SJCRH30 (cell line): ENCODE measurements at regions not wholly inside any gene's neighbourhood (a gene's known extent, or its start where the extent isn't known, plus 50 kb on each side); places are given as distances from the start of the nearest gene placed in this dataset.

Experiments
- DNase-seq, 2 experiments: peaks; one replicate each; pipeline ENCODE4 v3.0.0-alpha.2; 2015 to 2020
- H3K27ac ChIP-seq: fragments of 250-450 bp; sonication (Bioruptor Pico); 2 replicates; pipeline ENCODE4 v1.5.1; 2020; ENCODE audit warnings: mild to moderate bottlenecking, moderate library complexity
- H3K27me3 ChIP-seq: fragments of 250-450 bp; sonication (Bioruptor Pico); 2 replicates; pipeline ENCODE4 v1.5.1; 2020; ENCODE audit warnings: mild to moderate bottlenecking, moderate library complexity
- H3K36me3 ChIP-seq: fragments of 250-450 bp; sonication (Bioruptor Pico); 2 replicates; pipeline ENCODE4 v1.5.1; 2020; ENCODE audit warnings: mild to moderate bottlenecking, moderate library complexity
- H3K4me1 ChIP-seq: fragments of 250-450 bp; sonication (Bioruptor Pico); 2 replicates; pipeline ENCODE4 v1.5.1; 2020; ENCODE audit warnings: mild to moderate bottlenecking, moderate library complexity
- H3K4me3 ChIP-seq: fragments of 250-450 bp; sonication (Bioruptor Pico); 2 replicates; pipeline ENCODE4 v1.5.1; 2020; ENCODE audit warnings: mild to moderate bottlenecking, moderate library complexity
- H3K9me3 ChIP-seq: fragments of 250-450 bp; sonication (Bioruptor Pico); replicated peaks from 2 replicates; pipeline ENCODE4 v1.5.1; 2020; ENCODE audit warnings: mild to moderate bottlenecking, moderate library complexity

DNA sequence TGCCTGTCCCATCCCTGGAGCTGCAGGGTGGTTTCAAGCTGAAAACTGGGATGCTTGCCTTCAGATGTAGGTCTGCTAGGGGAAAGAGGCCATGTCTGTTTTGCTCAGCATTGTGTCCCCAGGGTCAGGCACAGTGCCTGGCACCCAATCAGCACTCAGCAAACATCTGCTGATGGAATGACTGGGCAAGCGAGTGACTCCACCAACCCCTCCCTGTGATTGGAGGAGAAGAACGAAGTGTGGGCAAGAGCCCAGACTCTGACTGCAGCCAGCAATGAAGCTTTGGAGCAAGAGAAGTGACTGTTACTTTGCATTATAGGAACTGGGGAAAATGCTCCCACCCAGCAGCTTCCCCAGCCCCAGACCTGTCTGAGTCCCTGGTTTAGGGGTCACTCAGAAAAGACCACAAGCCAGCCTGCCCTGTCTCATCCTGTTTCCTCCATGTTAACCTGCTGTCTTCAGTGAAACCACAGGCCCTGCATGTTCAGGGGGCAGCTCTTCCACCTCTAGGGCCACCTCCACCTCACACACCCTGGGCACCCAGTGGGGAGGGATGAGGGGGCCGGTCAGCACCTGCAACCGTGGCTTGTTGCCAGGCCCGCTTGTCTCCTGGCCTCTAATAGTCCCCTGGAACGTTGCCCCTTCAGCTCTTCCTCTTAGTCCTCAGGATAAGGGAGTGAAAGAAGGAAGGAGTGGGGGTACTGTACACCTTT lies 147.4 kb downstream of the TRIM29 start:
- no peak overlapping the region for H3K4me3 ChIP-seq
- no peak for DNase-seq
- H3K27me3 ChIP-seq, result no peaks in the 10 kb centered on the region
- no peaks in the 10 kb centered on the region for H3K36me3 ChIP-seq
- no peaks in the 10 kb centered on the region for H3K9me3 ChIP-seq
- H3K4me1 ChIP-seq, result no peaks in the 10 kb centered on the region
- H3K27ac ChIP-seq, result no peak overlapping the region

DNA sequence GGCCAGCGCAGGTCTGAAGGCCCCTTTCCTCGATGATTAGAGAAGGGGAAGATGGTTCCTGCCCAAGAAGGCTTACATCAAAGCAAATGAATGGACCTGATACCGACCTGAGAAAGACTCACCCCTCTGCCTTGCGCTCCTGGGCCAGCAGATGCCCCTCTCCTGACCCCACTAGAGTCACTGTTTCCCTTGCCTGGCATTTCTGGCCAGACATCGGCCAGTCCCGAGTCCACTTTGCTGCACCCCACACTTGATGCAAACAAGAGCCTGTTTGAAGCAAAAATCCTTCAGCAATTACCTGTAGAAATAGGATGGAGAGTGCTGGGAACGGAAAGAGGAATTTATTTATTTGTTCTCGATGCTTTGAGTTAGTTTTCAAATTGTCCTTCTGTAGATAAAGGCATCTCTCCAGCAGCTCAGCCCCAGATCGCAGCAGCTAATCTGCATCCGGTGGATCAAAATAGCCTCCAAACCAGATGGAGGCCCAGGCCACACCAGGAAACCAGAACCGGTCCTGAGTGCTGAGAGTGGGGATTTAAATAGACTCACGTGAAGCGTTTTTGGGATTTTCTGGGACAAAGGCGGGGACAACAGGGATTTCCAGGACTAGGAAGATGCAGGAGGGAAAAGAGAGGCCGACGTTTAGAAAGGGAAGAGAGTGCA lies 148.6 kb downstream of the TRIM29 start:
- DNase-seq, result no peak
- no peaks in the 10 kb centered on the region for H3K4me1 ChIP-seq
- no peak overlapping the region for H3K4me3 ChIP-seq
- H3K9me3 ChIP-seq, result no peaks in the 10 kb centered on the region
- H3K36me3 ChIP-seq, result no peaks in the 10 kb centered on the region
- H3K27me3 ChIP-seq, result no peaks in the 10 kb centered on the region
- H3K27ac ChIP-seq, result no peak overlapping the region

- no peak for DNase-seq
- no peaks in the 10 kb centered on the region for H3K4me1 ChIP-seq
Measured at GRCh38 chr11:119985551-119985950, 152.4 kb downstream of the TRIM29 start.

GRCh38 chr11:119983816-119984215 lies 154.1 kb downstream of the TRIM29 start:
- no peaks in the 10 kb centered on the region for H3K36me3 ChIP-seq
- H3K4me1 ChIP-seq, result no peaks in the 10 kb centered on the region
- H3K9me3 ChIP-seq, result no peaks in the 10 kb centered on the region
- H3K27me3 ChIP-seq, result no peaks in the 10 kb centered on the region
- H3K4me3 ChIP-seq, result no peak overlapping the region
- DNase-seq, result no peak
- H3K27ac ChIP-seq, result no peak overlapping the region

More at GRCh38 chr11:119985551-119985950, 152.4 kb downstream of the TRIM29 start:
- no peaks in the 10 kb centered on the region for H3K27me3 ChIP-seq
- no peaks in the 10 kb centered on the region for H3K36me3 ChIP-seq
- no peaks in the 10 kb centered on the region for H3K9me3 ChIP-seq
- H3K4me3 ChIP-seq, result no peak overlapping the region
- no peak overlapping the region for H3K27ac ChIP-seq

- DNase-seq, result no peak
- H3K9me3 ChIP-seq, result no peaks in the 10 kb centered on the region
- no peak overlapping the region for H3K27ac ChIP-seq
- H3K4me3 ChIP-seq, result no peak overlapping the region
- no peaks in the 10 kb centered on the region for H3K27me3 ChIP-seq
- no peaks in the 10 kb centered on the region for H3K36me3 ChIP-seq
- no peaks in the 10 kb centered on the region for H3K4me1 ChIP-seq
Measured at GRCh38 chr11:119983240-119983732, 154.6 kb downstream of the TRIM29 start.

- H3K27me3 ChIP-seq, result no peaks in the 10 kb centered on the region
- H3K4me1 ChIP-seq, result no peaks in the 10 kb centered on the region
- H3K9me3 ChIP-seq, result no peaks in the 10 kb centered on the region
- H3K4me3 ChIP-seq, result no peak overlapping the region
- H3K36me3 ChIP-seq, result no peaks in the 10 kb centered on the region
- no peak for DNase-seq
- no peak overlapping the region for H3K27ac ChIP-seq
Measured at GRCh38 chr11:119982517-119983239, 155.2 kb downstream of the TRIM29 start.

GRCh38 chr11:119980431-119980830 lies 157.5 kb downstream of the TRIM29 start:
- Histone ChIP-seq H3K27me3 (no peaks in the 10 kb centered on the region), H3K4me1 (no peaks in the 10 kb centered on the region), H3K9me3 (no peaks in the 10 kb centered on the region), H3K4me3 (no peak overlapping the region), H3K36me3 (no peaks in the 10 kb centered on the region), H3K27ac (no peak overlapping the region)
- no peak for DNase-seq

DNA sequence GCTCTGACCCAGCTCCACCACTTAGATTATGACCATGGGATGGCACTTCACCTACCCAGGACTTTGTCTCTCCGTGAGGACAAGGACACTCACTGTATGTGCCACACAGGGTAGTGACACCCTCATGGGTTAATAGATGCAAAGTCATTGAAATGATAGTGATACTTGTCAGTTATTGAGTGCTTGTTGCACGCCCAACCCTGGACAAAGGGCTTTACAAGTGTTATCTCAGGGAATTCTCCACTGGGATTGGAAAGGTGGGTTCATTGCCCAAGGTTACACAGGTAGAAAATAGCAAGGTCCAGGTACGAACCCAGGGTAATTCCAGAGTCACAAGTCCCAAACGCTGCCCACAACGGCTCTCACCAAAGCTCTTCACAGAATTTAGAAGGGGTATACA lies 158.2 kb downstream of the TRIM29 start:
- no peaks in the 10 kb centered on the region for H3K9me3 ChIP-seq
- H3K4me3 ChIP-seq, result no peak overlapping the region
- H3K27ac ChIP-seq, result no peak overlapping the region
- H3K36me3 ChIP-seq, result no peaks in the 10 kb centered on the region
- no peaks in the 10 kb centered on the region for H3K4me1 ChIP-seq
- no peak for DNase-seq
- no peaks in the 10 kb centered on the region for H3K27me3 ChIP-seq

DNA sequence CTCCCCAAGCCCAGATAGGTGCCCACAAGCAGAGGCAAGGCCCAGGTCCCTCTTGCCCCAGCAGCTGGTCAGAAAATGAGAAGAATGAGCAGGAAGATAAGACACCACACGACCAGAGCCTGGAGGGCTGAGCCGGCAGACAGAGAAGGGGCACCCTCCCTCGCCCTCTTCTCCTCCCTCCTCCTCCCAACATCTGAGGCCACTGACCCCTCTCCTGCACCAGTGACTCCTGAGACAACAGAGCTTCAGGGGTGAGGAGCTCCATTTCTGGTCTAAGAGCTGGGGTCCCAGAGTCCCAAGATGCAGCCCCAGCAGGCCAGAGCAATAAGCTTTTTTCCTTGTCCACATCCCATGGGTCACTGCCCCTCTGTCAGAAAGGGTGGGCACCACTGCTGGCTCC lies 159.2 kb downstream of the TRIM29 start:
- no peaks in the 10 kb centered on the region for H3K9me3 ChIP-seq
- H3K4me1 ChIP-seq, result no peaks in the 10 kb centered on the region
- no peak overlapping the region for H3K4me3 ChIP-seq
- DNase-seq, result no peak
- H3K27ac ChIP-seq, result no peak overlapping the region
- H3K27me3 ChIP-seq, result no peaks in the 10 kb centered on the region
- no peaks in the 10 kb centered on the region for H3K36me3 ChIP-seq

DNA sequence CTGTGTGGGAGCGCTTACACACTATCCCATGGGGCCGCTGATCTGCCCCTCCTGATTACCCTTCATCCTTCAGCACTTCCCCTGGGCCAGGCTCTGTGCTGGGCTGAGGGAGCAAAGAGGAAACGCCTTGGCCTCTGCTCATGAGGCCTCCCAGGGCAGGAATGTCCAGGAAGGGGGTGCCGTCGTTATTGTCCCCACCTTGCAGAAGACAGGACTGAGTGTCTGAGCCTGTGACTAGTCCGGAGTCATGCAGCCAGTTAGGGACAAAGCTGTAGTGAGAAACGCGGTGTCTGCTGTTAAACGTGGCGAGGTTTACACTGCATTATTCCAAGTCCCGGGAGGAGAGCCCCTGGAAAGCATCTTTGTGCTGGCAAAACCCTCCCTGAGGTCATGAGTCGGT lies 160.0 kb downstream of the TRIM29 start:
- Histone ChIP-seq H3K4me3 (no peak overlapping the region), H3K27me3 (no peaks in the 10 kb centered on the region), H3K9me3 (no peaks in the 10 kb centered on the region), H3K27ac (no peak overlapping the region), H3K4me1 (no peaks in the 10 kb centered on the region), H3K36me3 (no peaks in the 10 kb centered on the region)
- no peak for DNase-seq

DNA sequence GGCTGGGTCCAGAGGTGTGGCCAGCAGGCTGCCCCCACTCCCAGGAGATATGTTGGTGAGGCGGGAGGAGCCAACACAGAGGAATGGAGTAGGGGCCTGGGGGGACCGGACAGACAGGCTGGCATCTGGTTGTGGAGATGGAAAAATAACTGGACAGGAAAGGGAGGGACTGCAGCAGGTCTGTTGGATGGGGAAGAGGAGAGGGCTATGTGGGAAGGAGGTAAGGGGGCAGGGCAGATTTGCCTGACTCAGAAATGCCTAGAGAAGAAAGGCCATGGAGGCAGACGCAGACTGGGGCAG lies 160.4 kb downstream of the TRIM29 start:
- no peaks in the 10 kb centered on the region for H3K4me1 ChIP-seq
- no peak for DNase-seq
- no peak overlapping the region for H3K27ac ChIP-seq
- no peaks in the 10 kb centered on the region for H3K9me3 ChIP-seq
- H3K36me3 ChIP-seq, result no peaks in the 10 kb centered on the region
- no peaks in the 10 kb centered on the region for H3K27me3 ChIP-seq
- no peak overlapping the region for H3K4me3 ChIP-seq

- H3K27me3 ChIP-seq, result no peaks in the 10 kb centered on the region
- DNase-seq, result no peak
- no peaks in the 10 kb centered on the region for H3K36me3 ChIP-seq
- H3K4me3 ChIP-seq, result no peak overlapping the region
- H3K9me3 ChIP-seq, result no peaks in the 10 kb centered on the region
- H3K27ac ChIP-seq, result no peak overlapping the region
- no peaks in the 10 kb centered on the region for H3K4me1 ChIP-seq
Measured at GRCh38 chr11:119976805-119977560, 160.9 kb downstream of the TRIM29 start.

DNA sequence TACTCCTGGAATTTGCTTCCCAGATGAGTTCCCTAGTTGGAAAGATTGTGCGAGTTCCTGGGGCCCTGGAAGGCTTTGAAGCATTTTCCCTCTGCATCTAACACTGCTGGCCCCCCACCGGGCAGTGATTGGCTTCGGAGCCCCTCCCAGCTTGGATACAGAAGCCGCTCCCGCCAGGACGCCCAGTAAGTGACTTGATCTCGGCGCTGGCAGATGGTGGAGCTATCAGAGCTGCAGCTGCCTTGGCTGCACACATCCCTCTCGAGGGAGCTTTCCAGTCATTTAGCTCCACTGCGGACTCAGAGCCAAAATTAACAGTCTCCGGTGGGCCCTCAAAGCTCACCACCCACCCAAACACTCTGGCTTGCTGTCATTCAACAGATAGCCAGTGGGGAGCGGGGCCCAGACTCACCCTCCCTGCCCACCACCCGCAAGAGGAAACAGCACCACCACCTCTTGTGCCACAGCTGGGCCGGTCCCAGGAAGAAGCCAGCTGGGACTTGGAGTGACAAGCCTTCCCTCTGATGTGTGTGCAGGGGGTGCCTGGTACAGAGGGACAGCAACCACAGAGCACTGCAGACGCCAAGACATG lies 162.3 kb downstream of the TRIM29 start:
- H3K4me1 ChIP-seq, result no peaks in the 10 kb centered on the region
- DNase-seq, result no peak
- H3K27ac ChIP-seq, result no peak overlapping the region
- no peak overlapping the region for H3K4me3 ChIP-seq
- no peaks in the 10 kb centered on the region for H3K36me3 ChIP-seq
- H3K27me3 ChIP-seq, result no peaks in the 10 kb centered on the region
- no peaks in the 10 kb centered on the region for H3K9me3 ChIP-seq

DNA sequence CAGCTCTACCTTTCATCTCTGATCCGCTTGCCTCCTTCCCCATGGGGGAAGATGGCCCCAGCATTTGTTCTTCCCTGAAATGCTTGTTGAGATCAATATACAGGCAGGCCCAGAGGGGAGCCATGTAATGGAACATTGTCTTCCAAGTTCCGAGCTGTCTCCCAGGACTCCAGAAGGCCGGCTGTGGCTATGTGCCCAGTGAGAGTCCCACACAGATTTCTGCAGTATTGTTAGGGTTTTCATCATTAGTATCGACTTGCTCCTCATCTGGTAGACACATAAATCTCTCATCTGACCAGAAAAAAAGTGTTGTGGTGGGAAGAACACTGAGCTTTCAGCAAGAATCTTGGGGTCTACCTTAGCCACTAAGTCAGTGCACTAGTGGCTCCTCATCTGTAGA lies 163.4 kb downstream of the TRIM29 start:
- no peak for DNase-seq
- Histone ChIP-seq H3K27ac (no peak overlapping the region), H3K4me3 (no peak overlapping the region), H3K4me1 (no peaks in the 10 kb centered on the region), H3K36me3 (no peaks in the 10 kb centered on the region), H3K9me3 (no peaks in the 10 kb centered on the region), H3K27me3 (no peaks in the 10 kb centered on the region)

DNA sequence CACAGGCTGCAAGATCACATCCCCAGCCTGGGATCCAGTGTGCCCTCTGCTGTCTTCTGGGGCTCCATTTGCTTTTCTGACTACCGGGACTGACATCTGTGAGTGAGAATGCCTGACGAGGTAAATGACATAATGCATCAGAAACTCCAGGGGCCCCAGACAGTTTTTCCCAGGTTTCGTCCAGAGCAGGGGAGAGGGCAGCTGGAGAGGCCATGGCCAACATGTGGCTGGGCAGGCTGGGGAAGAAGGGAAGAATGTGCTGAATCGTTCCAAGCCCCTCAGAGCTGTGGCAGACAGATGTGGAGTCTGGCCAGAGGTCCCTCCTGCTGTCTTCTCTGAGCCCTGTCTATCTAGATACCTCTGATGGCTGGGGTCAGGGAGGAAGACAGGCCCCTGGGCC lies 163.9 kb downstream of the TRIM29 start:
- Histone ChIP-seq H3K36me3 (no peaks in the 10 kb centered on the region), H3K27ac (no peak overlapping the region), H3K9me3 (no peaks in the 10 kb centered on the region), H3K4me1 (no peaks in the 10 kb centered on the region), H3K4me3 (no peak overlapping the region), H3K27me3 (no peaks in the 10 kb centered on the region)
- DNase-seq, result no peak
